ENCODE measurements at regions not wholly inside any gene's neighbourhood (a gene's known extent, or its start where the extent isn't known, plus 50 kb on each side); places are given as distances from the start of the nearest gene placed in this dataset.

DNA sequence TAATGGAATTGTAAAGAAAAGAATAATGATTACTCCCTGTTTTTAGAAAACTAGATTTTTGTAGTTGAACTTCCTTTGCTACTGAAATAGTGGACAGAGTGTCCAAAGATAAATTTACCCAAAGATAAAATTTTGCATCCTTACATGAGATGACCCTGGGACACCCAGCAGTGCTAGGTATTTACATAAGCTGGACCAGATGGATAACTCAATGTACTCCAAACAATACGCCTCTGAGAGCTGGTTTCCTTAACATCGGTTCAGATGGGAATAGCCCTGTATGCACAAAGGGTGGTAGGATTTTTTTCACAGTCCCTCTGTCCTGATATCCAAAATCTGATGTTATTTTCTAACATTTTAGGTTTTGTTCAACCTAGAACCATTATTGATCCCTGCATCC is 432.1 kb upstream of the ID2 start:
- TF ChIP-seq POLR2A (IDR thresholded peaks at IDR 0.05; ENCODE audit: low read depth) = no peak
- TF ChIP-seq CTCF (IDR thresholded peaks at IDR 0.05) = no peak
- TF ChIP-seq POLR2AphosphoS5 (IDR thresholded peaks at IDR 0.05) = no peak

All from esophagus muscularis mucosa (tissue), 3 donors.